WTC11 (cell line): ENCODE measurements at regions not wholly inside any gene's neighbourhood (a gene's known extent, or its start where the extent isn't known, plus 50 kb on each side); places are given as distances from the start of the nearest gene placed in this dataset.
A peak's percentile ranks its signal among the peaks of the same experiment; 100 is the strongest.

Experiments used
- ATAC-seq: fragments of 200-7000 bp; cut with Tn5 transposase; 2 replicates; pipeline ENCODE4 v1.10.0; 2021; ENCODE audit warnings: mild to moderate bottlenecking, moderate library complexity
- CTCF ChIA-PET: fragments of 300-600 bp; sonication (Branson Sonifier 250); formaldehyde crosslinking; loops from one replicate; lab custom pipeline; 2021; ENCODE audit warnings: antibody characterized with exemption; lab: Charles Lee
- POLR2A ChIA-PET: fragments of 350-600 bp; sonication (Branson Sonifier 250); formaldehyde crosslinking; loops from one replicate; lab custom pipeline; 2021; ENCODE audit warnings: antibody characterized with exemption; lab: Charles Lee
- DNase-seq: peaks from one replicate; pipeline ENCODE4 v3.0.0; 2021; ENCODE audit warnings: low spot score
- H3K27ac Mint-ChIP-seq: 2 replicates; pipeline ENCODE4 v1.8.0; 2021; ENCODE audit warnings: mixed read lengths
- H3K27me3 Mint-ChIP-seq: 2 replicates; pipeline ENCODE4 v1.8.0; 2021; ENCODE audit warnings: low read depth, mild to moderate bottlenecking, moderate library complexity, mixed read lengths
- H3K36me3 Mint-ChIP-seq: 2 replicates; pipeline ENCODE4 v1.8.0; 2021; ENCODE audit warnings: mixed read lengths
- H3K4me1 Mint-ChIP-seq: 2 replicates; pipeline ENCODE4 v1.8.0; 2022; ENCODE audit warnings: mixed read lengths
- H3K4me3 Mint-ChIP-seq: 2 replicates; pipeline ENCODE4 v1.8.0; 2021; ENCODE audit warnings: mild to moderate bottlenecking, moderate library complexity, mixed read lengths
- H3K9me3 Mint-ChIP-seq: 2 replicates; pipeline ENCODE4 v1.8.0; 2021; ENCODE audit warnings: mixed read lengths
- CREM ChIP-seq: sonication (generic); formaldehyde crosslinking; IDR thresholded peaks from 2 replicates; pipeline ENCODE4 v1.8.1; 2022; ENCODE audit warnings: mild to moderate bottlenecking, missing genetic modification reagents, moderate library complexity
- ETV6 ChIP-seq: sonication (generic); formaldehyde crosslinking; IDR thresholded peaks from 2 replicates; pipeline ENCODE4 v1.8.1; 2022; ENCODE audit warnings: mild to moderate bottlenecking, missing genetic modification reagents
- FOXJ3 ChIP-seq: sonication (generic); formaldehyde crosslinking; IDR thresholded peaks from 2 replicates; pipeline ENCODE4 v1.9.0; 2021; ENCODE audit warnings: missing genetic modification reagents, mild to moderate bottlenecking, borderline replicate concordance
- NR1H2 ChIP-seq: sonication (generic); formaldehyde crosslinking; IDR thresholded peaks from 2 replicates; pipeline ENCODE4 v1.9.0; 2021; ENCODE audit warnings: mild to moderate bottlenecking, moderate library complexity, missing genetic modification reagents
- NR2C2 ChIP-seq: sonication (generic); formaldehyde crosslinking; IDR thresholded peaks from 2 replicates; pipeline ENCODE4 v1.8.0; 2022; ENCODE audit warnings: mild to moderate bottlenecking, missing genetic modification reagents
- TEAD1 ChIP-seq: sonication (generic); formaldehyde crosslinking; IDR thresholded peaks from 2 replicates; pipeline ENCODE4 v1.8.0; 2022; ENCODE audit warnings: mild to moderate bottlenecking, missing genetic modification reagents
- ZNF263 ChIP-seq: sonication (generic); formaldehyde crosslinking; IDR thresholded peaks from 2 replicates; pipeline ENCODE4 v1.8.1; 2022; ENCODE audit warnings: low read depth, mild to moderate bottlenecking, moderate library complexity, missing genetic modification reagents
- ZNF317 ChIP-seq: sonication (generic); formaldehyde crosslinking; IDR thresholded peaks from 2 replicates; pipeline ENCODE4 v1.8.1; 2023; ENCODE audit warnings: low read depth, mild to moderate bottlenecking, moderate library complexity, missing genetic modification reagents, borderline replicate concordance
- ZNF671 ChIP-seq: fragments of 250-450 bp; sonication (Bioruptor Pico); IDR thresholded peaks from 2 replicates; pipeline ENCODE4 v1.8.0; 2021; ENCODE audit warnings: mild to moderate bottlenecking
- TF ChIP-seq, protein P1 (sequence below): sonication (generic); formaldehyde crosslinking; conservative IDR thresholded peaks from 2 replicates; pipeline ENCODE4 v1.8.1; 2023; ENCODE audit warnings: mild to moderate bottlenecking, low read depth, missing genetic modification reagents, moderate library complexity
- TF ChIP-seq, protein P2 (sequence below): fragments of 250-450 bp; sonication (Bioruptor Pico); IDR thresholded peaks from 2 replicates; pipeline ENCODE4 v2.1.2; 2022; ENCODE audit warnings: mild to moderate bottlenecking, moderate library complexity
- TF ChIP-seq, protein P3 (sequence below): sonication (generic); formaldehyde crosslinking; IDR thresholded peaks from 2 replicates; pipeline ENCODE4 v1.8.1; 2023; ENCODE audit warnings: mild to moderate bottlenecking, missing genetic modification reagents
- TF ChIP-seq, protein P4 (sequence below): sonication (generic); formaldehyde crosslinking; IDR thresholded peaks from 2 replicates; pipeline ENCODE4 v1.8.1; 2022; ENCODE audit warnings: missing genetic modification reagents, borderline replicate concordance
- TF ChIP-seq, protein P5 (sequence below): sonication (generic); formaldehyde crosslinking; IDR thresholded peaks from 2 replicates; pipeline ENCODE4 v1.8.1; 2022; ENCODE audit warnings: mild to moderate bottlenecking, missing genetic modification reagents, moderate library complexity, borderline replicate concordance
- TF ChIP-seq, protein P6 (sequence below): sonication (generic); formaldehyde crosslinking; IDR thresholded peaks from 2 replicates; pipeline ENCODE4 v1.8.0; 2022; ENCODE audit warnings: mild to moderate bottlenecking, missing genetic modification reagents
- TF ChIP-seq, protein P7 (sequence below): fragments of 250-450 bp; sonication (Bioruptor Pico); IDR thresholded peaks from 2 replicates; pipeline ENCODE4 v1.9.0; 2021; ENCODE audit warnings: moderate library complexity, mild to moderate bottlenecking, inconsistent platforms, borderline replicate concordance
- TF ChIP-seq, protein P8 (sequence below): sonication (generic); formaldehyde crosslinking; IDR thresholded peaks from 2 replicates; pipeline ENCODE4 v1.8.1; 2023; ENCODE audit warnings: mild to moderate bottlenecking, missing genetic modification reagents
- TF ChIP-seq, protein P9 (sequence below): sonication (generic); formaldehyde crosslinking; IDR thresholded peaks from 2 replicates; pipeline ENCODE4 v1.8.0; 2023; ENCODE audit warnings: mild to moderate bottlenecking, missing genetic modification reagents

DNA sequence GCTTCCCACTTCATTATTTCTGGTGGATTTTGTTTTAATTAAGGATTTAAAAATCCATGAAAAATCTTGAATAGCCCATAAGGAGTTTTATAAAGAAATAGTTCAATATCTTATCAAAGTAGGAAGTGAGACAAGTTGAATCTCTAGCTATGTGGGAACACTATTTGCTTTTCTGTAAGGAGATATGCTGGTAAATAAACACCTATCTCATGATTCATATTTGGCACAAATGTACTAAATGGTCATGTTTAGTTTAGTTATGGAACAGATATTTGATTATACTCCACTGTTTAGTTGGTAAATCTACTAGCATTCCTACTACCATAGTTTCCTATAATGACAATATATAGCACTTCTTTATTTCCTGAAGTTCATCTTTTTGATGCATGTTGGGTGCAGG lies 239.9 kb upstream of the CEP162 start:
- ATAC-seq: no peak
- POLR2A ChIA-PET: no interaction called here
- Mint-ChIP-seq H3K27ac (no peak overlapping the region), H3K9me3 (peaks cover 13% of the 10 kb centered on the region), H3K4me1 (0 out of 2 replicates have a peak, but pooled peaks cover 6% of the 10 kb centered on the region), H3K27me3 (no peaks in the 10 kb centered on the region), H3K36me3 (no peaks in the 10 kb centered on the region), H3K4me3 (no peak overlapping the region)
- TF ChIP-seq, protein P1, sequence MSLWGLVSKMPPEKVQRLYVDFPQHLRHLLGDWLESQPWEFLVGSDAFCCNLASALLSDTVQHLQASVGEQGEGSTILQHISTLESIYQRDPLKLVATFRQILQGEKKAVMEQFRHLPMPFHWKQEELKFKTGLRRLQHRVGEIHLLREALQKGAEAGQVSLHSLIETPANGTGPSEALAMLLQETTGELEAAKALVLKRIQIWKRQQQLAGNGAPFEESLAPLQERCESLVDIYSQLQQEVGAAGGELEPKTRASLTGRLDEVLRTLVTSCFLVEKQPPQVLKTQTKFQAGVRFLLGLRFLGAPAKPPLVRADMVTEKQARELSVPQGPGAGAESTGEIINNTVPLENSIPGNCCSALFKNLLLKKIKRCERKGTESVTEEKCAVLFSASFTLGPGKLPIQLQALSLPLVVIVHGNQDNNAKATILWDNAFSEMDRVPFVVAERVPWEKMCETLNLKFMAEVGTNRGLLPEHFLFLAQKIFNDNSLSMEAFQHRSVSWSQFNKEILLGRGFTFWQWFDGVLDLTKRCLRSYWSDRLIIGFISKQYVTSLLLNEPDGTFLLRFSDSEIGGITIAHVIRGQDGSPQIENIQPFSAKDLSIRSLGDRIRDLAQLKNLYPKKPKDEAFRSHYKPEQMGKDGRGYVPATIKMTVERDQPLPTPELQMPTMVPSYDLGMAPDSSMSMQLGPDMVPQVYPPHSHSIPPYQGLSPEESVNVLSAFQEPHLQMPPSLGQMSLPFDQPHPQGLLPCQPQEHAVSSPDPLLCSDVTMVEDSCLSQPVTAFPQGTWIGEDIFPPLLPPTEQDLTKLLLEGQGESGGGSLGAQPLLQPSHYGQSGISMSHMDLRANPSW (CRISPR knock-in tag): no peak
- TF ChIP-seq, protein P2, sequence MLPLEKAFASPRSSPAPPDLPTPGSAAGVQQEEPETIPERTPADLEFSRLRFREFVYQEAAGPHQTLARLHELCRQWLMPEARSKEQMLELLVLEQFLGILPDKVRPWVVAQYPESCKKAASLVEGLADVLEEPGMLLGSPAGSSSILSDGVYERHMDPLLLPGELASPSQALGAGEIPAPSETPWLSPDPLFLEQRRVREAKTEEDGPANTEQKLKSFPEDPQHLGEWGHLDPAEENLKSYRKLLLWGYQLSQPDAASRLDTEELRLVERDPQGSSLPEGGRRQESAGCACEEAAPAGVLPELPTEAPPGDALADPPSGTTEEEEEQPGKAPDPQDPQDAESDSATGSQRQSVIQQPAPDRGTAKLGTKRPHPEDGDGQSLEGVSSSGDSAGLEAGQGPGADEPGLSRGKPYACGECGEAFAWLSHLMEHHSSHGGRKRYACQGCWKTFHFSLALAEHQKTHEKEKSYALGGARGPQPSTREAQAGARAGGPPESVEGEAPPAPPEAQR (CRISPR knock-in tag): no peak
- TF ChIP-seq FOXJ3 (CRISPR knock-in tag) (no peak), TEAD1 (CRISPR knock-in tag) (no peak)
- CTCF ChIA-PET: no interaction called here
- DNase-seq: no peak

DNA sequence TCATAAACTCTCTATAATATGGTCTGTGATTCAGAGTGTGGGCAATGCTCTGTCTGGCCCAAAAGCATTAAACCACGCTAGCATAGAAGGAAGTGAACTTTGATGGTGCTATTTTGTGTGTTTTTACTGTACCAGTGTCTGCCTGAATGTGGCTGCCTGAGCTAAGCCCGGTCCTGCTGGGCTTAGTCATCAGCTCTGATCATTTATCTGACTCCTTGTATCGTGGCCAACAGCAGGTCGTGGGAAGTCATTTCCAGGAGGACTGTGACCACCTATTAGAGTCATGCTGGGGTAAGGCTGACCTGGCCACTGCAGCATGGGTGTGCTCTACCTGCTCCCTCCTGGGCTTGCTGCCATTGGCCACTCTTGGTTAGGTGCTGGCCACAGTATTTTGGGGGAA lies 239.1 kb upstream of the CEP162 start:
- CTCF ChIA-PET: no interaction called here
- peak; percentile 34; the same call in 1 of the 2 replicates for ATAC-seq
- H3K27me3 Mint-ChIP-seq: no peaks in the 10 kb centered on the region
- DNase-seq: no peak
- peaks cover 13% of the 10 kb centered on the region for H3K9me3 Mint-ChIP-seq
- H3K36me3 Mint-ChIP-seq: no peaks in the 10 kb centered on the region
- 0 out of 2 replicates have a peak, but pooled peaks cover 6% of the 10 kb centered on the region for H3K4me1 Mint-ChIP-seq
- TF ChIP-seq ZNF671 (CRISPR knock-in tag) (no peak), NR2C2 (CRISPR knock-in tag) (no peak), CREM (no peak), ZNF317 (CRISPR knock-in tag) (no peak), NR1H2 (CRISPR knock-in tag) (no peak), ETV6 (no peak), ZNF263 (CRISPR knock-in tag) (no peak)
- TF ChIP-seq, protein P3, sequence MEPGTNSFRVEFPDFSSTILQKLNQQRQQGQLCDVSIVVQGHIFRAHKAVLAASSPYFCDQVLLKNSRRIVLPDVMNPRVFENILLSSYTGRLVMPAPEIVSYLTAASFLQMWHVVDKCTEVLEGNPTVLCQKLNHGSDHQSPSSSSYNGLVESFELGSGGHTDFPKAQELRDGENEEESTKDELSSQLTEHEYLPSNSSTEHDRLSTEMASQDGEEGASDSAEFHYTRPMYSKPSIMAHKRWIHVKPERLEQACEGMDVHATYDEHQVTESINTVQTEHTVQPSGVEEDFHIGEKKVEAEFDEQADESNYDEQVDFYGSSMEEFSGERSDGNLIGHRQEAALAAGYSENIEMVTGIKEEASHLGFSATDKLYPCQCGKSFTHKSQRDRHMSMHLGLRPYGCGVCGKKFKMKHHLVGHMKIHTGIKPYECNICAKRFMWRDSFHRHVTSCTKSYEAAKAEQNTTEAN (CRISPR knock-in tag): no peak
- TF ChIP-seq, protein P4, sequence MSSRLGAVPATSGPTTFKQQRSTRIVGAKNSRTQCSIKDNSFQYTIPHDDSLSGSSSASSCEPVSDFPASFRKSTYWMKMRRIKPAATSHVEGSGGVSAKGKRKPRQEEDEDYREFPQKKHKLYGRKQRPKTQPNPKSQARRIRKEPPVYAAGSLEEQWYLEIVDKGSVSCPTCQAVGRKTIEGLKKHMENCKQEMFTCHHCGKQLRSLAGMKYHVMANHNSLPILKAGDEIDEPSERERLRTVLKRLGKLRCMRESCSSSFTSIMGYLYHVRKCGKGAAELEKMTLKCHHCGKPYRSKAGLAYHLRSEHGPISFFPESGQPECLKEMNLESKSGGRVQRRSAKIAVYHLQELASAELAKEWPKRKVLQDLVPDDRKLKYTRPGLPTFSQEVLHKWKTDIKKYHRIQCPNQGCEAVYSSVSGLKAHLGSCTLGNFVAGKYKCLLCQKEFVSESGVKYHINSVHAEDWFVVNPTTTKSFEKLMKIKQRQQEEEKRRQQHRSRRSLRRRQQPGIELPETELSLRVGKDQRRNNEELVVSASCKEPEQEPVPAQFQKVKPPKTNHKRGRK (CRISPR knock-in tag): no peak
- TF ChIP-seq, protein P5, sequence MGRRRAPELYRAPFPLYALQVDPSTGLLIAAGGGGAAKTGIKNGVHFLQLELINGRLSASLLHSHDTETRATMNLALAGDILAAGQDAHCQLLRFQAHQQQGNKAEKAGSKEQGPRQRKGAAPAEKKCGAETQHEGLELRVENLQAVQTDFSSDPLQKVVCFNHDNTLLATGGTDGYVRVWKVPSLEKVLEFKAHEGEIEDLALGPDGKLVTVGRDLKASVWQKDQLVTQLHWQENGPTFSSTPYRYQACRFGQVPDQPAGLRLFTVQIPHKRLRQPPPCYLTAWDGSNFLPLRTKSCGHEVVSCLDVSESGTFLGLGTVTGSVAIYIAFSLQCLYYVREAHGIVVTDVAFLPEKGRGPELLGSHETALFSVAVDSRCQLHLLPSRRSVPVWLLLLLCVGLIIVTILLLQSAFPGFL (CRISPR knock-in tag): no peak
- TF ChIP-seq, protein P6, sequence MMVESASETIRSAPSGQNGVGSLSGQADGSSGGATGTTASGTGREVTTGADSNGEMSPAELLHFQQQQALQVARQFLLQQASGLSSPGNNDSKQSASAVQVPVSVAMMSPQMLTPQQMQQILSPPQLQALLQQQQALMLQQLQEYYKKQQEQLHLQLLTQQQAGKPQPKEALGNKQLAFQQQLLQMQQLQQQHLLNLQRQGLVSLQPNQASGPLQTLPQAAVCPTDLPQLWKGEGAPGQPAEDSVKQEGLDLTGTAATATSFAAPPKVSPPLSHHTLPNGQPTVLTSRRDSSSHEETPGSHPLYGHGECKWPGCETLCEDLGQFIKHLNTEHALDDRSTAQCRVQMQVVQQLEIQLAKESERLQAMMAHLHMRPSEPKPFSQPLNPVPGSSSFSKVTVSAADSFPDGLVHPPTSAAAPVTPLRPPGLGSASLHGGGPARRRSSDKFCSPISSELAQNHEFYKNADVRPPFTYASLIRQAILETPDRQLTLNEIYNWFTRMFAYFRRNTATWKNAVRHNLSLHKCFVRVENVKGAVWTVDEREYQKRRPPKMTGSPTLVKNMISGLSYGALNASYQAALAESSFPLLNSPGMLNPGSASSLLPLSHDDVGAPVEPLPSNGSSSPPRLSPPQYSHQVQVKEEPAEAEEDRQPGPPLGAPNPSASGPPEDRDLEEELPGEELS (CRISPR knock-in tag): no peak
- TF ChIP-seq, protein P7, sequence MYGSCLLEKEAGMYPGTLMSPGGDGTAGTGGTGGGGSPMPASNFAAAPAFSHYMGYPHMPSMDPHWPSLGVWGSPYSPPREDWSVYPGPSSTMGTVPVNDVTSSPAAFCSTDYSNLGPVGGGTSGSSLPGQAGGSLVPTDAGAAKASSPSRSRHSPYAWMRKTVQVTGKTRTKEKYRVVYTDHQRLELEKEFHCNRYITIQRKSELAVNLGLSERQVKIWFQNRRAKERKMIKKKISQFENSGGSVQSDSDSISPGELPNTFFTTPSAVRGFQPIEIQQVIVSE (CRISPR knock-in tag): no peak
- TF ChIP-seq, protein P8, sequence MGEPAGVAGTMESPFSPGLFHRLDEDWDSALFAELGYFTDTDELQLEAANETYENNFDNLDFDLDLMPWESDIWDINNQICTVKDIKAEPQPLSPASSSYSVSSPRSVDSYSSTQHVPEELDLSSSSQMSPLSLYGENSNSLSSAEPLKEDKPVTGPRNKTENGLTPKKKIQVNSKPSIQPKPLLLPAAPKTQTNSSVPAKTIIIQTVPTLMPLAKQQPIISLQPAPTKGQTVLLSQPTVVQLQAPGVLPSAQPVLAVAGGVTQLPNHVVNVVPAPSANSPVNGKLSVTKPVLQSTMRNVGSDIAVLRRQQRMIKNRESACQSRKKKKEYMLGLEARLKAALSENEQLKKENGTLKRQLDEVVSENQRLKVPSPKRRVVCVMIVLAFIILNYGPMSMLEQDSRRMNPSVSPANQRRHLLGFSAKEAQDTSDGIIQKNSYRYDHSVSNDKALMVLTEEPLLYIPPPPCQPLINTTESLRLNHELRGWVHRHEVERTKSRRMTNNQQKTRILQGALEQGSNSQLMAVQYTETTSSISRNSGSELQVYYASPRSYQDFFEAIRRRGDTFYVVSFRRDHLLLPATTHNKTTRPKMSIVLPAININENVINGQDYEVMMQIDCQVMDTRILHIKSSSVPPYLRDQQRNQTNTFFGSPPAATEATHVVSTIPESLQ (CRISPR knock-in tag): no peak
- TF ChIP-seq, protein P9, sequence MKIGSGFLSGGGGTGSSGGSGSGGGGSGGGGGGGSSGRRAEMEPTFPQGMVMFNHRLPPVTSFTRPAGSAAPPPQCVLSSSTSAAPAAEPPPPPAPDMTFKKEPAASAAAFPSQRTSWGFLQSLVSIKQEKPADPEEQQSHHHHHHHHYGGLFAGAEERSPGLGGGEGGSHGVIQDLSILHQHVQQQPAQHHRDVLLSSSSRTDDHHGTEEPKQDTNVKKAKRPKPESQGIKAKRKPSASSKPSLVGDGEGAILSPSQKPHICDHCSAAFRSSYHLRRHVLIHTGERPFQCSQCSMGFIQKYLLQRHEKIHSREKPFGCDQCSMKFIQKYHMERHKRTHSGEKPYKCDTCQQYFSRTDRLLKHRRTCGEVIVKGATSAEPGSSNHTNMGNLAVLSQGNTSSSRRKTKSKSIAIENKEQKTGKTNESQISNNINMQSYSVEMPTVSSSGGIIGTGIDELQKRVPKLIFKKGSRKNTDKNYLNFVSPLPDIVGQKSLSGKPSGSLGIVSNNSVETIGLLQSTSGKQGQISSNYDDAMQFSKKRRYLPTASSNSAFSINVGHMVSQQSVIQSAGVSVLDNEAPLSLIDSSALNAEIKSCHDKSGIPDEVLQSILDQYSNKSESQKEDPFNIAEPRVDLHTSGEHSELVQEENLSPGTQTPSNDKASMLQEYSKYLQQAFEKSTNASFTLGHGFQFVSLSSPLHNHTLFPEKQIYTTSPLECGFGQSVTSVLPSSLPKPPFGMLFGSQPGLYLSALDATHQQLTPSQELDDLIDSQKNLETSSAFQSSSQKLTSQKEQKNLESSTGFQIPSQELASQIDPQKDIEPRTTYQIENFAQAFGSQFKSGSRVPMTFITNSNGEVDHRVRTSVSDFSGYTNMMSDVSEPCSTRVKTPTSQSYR (CRISPR knock-in tag): no peak
- TF ChIP-seq, all 79 proteins: peak for 0
- Mint-ChIP-seq H3K4me3 (no peak overlapping the region), H3K27ac (no peak overlapping the region)
- POLR2A ChIA-PET: no interaction called here
